Astrocyte of the cerebellum (primary cell): ENCODE measurements at regions not wholly inside any gene's neighbourhood (a gene's known extent, or its start where the extent isn't known, plus 50 kb on each side); places are given as distances from the start of the nearest gene placed in this dataset.

Source experiments
- DNase-seq: peaks from one replicate; pipeline ENCODE4 v3.0.0-alpha.2; 2011; ENCODE audit warnings: low read depth
- H3K4me3 ChIP-seq: 2 replicates; pipeline ENCODE4 v1.5.1; 2011; ENCODE audit warnings: mild to moderate bottlenecking, low read depth, low read length, moderate library complexity
- CTCF ChIP-seq: IDR thresholded peaks from 2 replicates; pipeline ENCODE4 v1.5.1; 2012; ENCODE audit warnings: low read length, low read depth, moderate library complexity, mild to moderate bottlenecking; ENCODE audit errors: missing control alignments
- in situ Hi-C: cut with HindIII; loops from 2 replicates; pipeline ENCODE4 v1.10.0; 2017; ENCODE audit warnings: low sequenced_read_pairs

- H3K4me3 ChIP-seq, result no peak overlapping the region
- no peak for TF ChIP-seq CTCF
- in situ Hi-C loops, result no loop called here
- DNase-seq, result no peak
Observed at GRCh38 chr5:172531704-172532026, 77.3 kb upstream of the SH3PXD2B start.

- H3K4me3 ChIP-seq, result no peak overlapping the region
- in situ Hi-C loops, result no loop called here
- no peak for TF ChIP-seq CTCF
- DNase-seq, result no peak
Observed at GRCh38 chr5:172530878-172531703, 76.8 kb upstream of the SH3PXD2B start.

- no peak overlapping the region for H3K4me3 ChIP-seq
- in situ Hi-C loops, result no loop called here
- TF ChIP-seq CTCF, result no peak
- no peak for DNase-seq
Observed at GRCh38 chr5:172530406-172530805, 76.1 kb upstream of the SH3PXD2B start.

- H3K4me3 ChIP-seq, result no peak overlapping the region
- DNase-seq, result no peak
- in situ Hi-C loops, result no loop called here
- TF ChIP-seq CTCF, result no peak
Observed at GRCh38 chr5:172529896-172530295, 75.6 kb upstream of the SH3PXD2B start.

GRCh38 chr5:172528440-172528839 is 74.1 kb upstream of the SH3PXD2B start:
- in situ Hi-C loops, result no loop called here
- H3K4me3 ChIP-seq, result no peak overlapping the region
- DNase-seq, result no peak
- TF ChIP-seq CTCF, result no peak

- in situ Hi-C loops, result no loop called here
- TF ChIP-seq CTCF, result no peak
- DNase-seq, result no peak
- no peak overlapping the region for H3K4me3 ChIP-seq
Observed at GRCh38 chr5:172527559-172527958, 73.2 kb upstream of the SH3PXD2B start.
